ENCODE measurements at regions not wholly inside any gene's neighbourhood (a gene's known extent, or its start where the extent isn't known, plus 50 kb on each side); places are given as distances from the start of the nearest gene placed in this dataset.

- TF ChIP-seq CTCF (IDR thresholded peaks at IDR 0.05) (no peak), POLR2A (IDR thresholded peaks at IDR 0.05) (no peak)
Measured at GRCh38 chr10:25865267-25865666, 68.8 kb upstream of the MYO3A start.
